ENCODE measurements at regions not wholly inside any gene's neighbourhood (a gene's known extent, or its start where the extent isn't known, plus 50 kb on each side); places are given as distances from the start of the nearest gene placed in this dataset.

- POLR2A ChIA-PET: no interaction called here
- DNase-seq (ENCODE audit: low spot score) (no peak), FAIRE-seq (no peak), ATAC-seq (no peak)
- no peak overlapping the region for H3K4me3 ChIP-seq (replicated peaks in 1 of 3; ENCODE audit: insufficient read depth in 1 of 3, low read depth in 2 of 3, low read length in 3 of 3)
- H3K4me1 ChIP-seq (ENCODE audit: insufficient read depth, low read length): no peaks in the 10 kb centered on the region
- H4K20me1 ChIP-seq (ENCODE audit: insufficient read depth, low read length): no peaks in the 10 kb centered on the region
- 32% methylated on average over 3 of the region's 6 CpGs for WGBS (ENCODE audit: low lambda C conversion rate)
- no peaks in the 10 kb centered on the region for H3K79me2 ChIP-seq (ENCODE audit: insufficient read depth, low read length)
- TF ChIP-seq NFATC3 (CRISPR knock-in tag; IDR thresholded peaks at IDR 0.05) (no peak), YEATS2 (CRISPR knock-in tag; IDR thresholded peaks at IDR 0.05; ENCODE audit: borderline replicate concordance) (no peak), IKZF1 (IDR thresholded peaks at IDR 0.05) (no peak), DBP (CRISPR knock-in tag; IDR thresholded peaks at IDR 0.05; ENCODE audit: not compliant biosample characterization) (no peak), AHR (CRISPR knock-in tag; IDR thresholded peaks at IDR 0.05) (no peak)
- BruUV-seq (replicated peaks): no TSS peak
- CTCF ChIA-PET (ENCODE audit: low intra/inter-chr PET ratio, low total read pairs): no interaction called here
- H3K27ac ChIP-seq (ENCODE audit: extremely low read length, insufficient read depth, low read length): no peak overlapping the region
- intact Hi-C loops (cut with micrococcal nuclease; ENCODE audit: unreplicated experiment): no loop called here
- H3K4me2 ChIP-seq (ENCODE audit: low read depth, low read length): no peak overlapping the region
- H3K36me3 ChIP-seq (replicated peaks in 1 of 2; ENCODE audit: control insufficient read depth in 1 of 2, insufficient read depth in 2 of 2, low read length in 2 of 2): no peaks in the 10 kb centered on the region
- no peaks in the 10 kb centered on the region for H3K27me3 ChIP-seq (ENCODE audit: control insufficient read depth in 1 of 2, insufficient read depth in 2 of 2, low read length in 2 of 2)
- in situ Hi-C loops (cut with HindIII; ENCODE audit: extremely low pct_ligation_motif_present, low pct_unique_long_range_greater_than_20kb): loop anchor here (10.0 kb wide), 1 partner anchor 360 kb away; no protein-coding TSS in a partner anchor
- H3K9ac ChIP-seq (ENCODE audit: insufficient read depth, low read depth, low read length): no peak overlapping the region
- no peak overlapping the region for H2AFZ ChIP-seq (ENCODE audit: low read length)
- H3K9me3 ChIP-seq (ENCODE audit: low read length): no peaks in the 10 kb centered on the region
Measured at GRCh38 chrX:30144971-30145731, 70.2 kb upstream of the MAGEB2 start.

- in situ Hi-C loops (cut with HindIII; ENCODE audit: extremely low pct_ligation_motif_present, low pct_unique_long_range_greater_than_20kb) (loop anchor here (10.0 kb wide), 1 partner anchor 357 kb away; no protein-coding TSS in a partner anchor), intact Hi-C loops (cut with micrococcal nuclease; ENCODE audit: unreplicated experiment) (no loop called here)
- Histone ChIP-seq H3K9me3 (ENCODE audit: low read length) (no peaks in the 10 kb centered on the region), H3K79me2 (ENCODE audit: insufficient read depth, low read length) (no peaks in the 10 kb centered on the region), H3K36me3 (replicated peaks in 1 of 2; ENCODE audit: control insufficient read depth in 1 of 2, insufficient read depth in 2 of 2, low read length in 2 of 2) (no peaks in the 10 kb centered on the region), H4K20me1 (ENCODE audit: insufficient read depth, low read length) (no peaks in the 10 kb centered on the region), H3K27ac (ENCODE audit: extremely low read length, insufficient read depth, low read length) (no peak overlapping the region), H3K4me2 (ENCODE audit: low read depth, low read length) (no peak overlapping the region), H2AFZ (ENCODE audit: low read length) (no peak overlapping the region), H3K9ac (ENCODE audit: insufficient read depth, low read depth, low read length) (no peak overlapping the region), H3K4me3 (replicated peaks in 1 of 3; ENCODE audit: insufficient read depth in 1 of 3, low read depth in 2 of 3, low read length in 3 of 3) (no peak overlapping the region), H3K4me1 (ENCODE audit: insufficient read depth, low read length) (no peaks in the 10 kb centered on the region), H3K27me3 (ENCODE audit: control insufficient read depth in 1 of 2, insufficient read depth in 2 of 2, low read length in 2 of 2) (no peaks in the 10 kb centered on the region)
- 25% methylated on average over 4 of the region's 16 CpGs for WGBS (ENCODE audit: low lambda C conversion rate)
- ATAC-seq (no peak), DNase-seq (ENCODE audit: low spot score) (no peak), FAIRE-seq (no peak)
- POLR2A ChIA-PET: no interaction called here
- no TSS peak for BruUV-seq (replicated peaks)
- CTCF ChIA-PET (ENCODE audit: low intra/inter-chr PET ratio, low total read pairs): no interaction called here
- TF ChIP-seq ZNF441 (CRISPR knock-in tag; IDR thresholded peaks at IDR 0.05; ENCODE audit: borderline replicate concordance): no peak
- TF ChIP-seq PREB (CRISPR knock-in tag; IDR thresholded peaks at IDR 0.05): no peak
- TF ChIP-seq ZBTB39 (CRISPR knock-in tag; IDR thresholded peaks at IDR 0.05): no peak
- TF ChIP-seq SNAI1 (CRISPR knock-in tag; IDR thresholded peaks at IDR 0.05; ENCODE audit: borderline replicate concordance): no peak
- TF ChIP-seq PHB2 (IDR thresholded peaks at IDR 0.05; ENCODE audit: partially characterized antibody): no peak
- TF ChIP-seq HDAC2 (CRISPR knock-in tag; IDR thresholded peaks at IDR 0.05): no peak
- no peak for TF ChIP-seq FOXJ3 (CRISPR knock-in tag; IDR thresholded peaks at IDR 0.05; ENCODE audit: borderline replicate concordance)
- TF ChIP-seq ZNF12 (CRISPR knock-in tag; IDR thresholded peaks at IDR 0.05): no peak
Measured at GRCh38 chrX:30147996-30148643, 67.2 kb upstream of the MAGEB2 start.

Measured in HepG2 (cell line).